ENCODE measurements at regions not wholly inside any gene's neighbourhood (a gene's known extent, or its start where the extent isn't known, plus 50 kb on each side); places are given as distances from the start of the nearest gene placed in this dataset.
"Not testable (repeated sequence)": the region's sequence is repeated elsewhere in the genome, so short reads cannot be mapped to it uniquely, and the experiment has no call there.

- H3K79me2 ChIP-seq (ENCODE audit: insufficient read depth), result no peaks in the 10 kb centered on the region
- H3K27ac ChIP-seq (ENCODE audit: low read depth in 2 of 2, low read length in 1 of 2), result no peak overlapping the region
- WGBS (ENCODE audit: low lambda C conversion rate), result 48% methylated on average over 3 of the region's 3 CpGs
- CTCF ChIA-PET, result interaction anchor here (0.8 to 1.4 kb wide), 2 partner anchors 12 to 927 kb away, joined by 3 to 5 read pairs; no protein-coding TSS in a partner anchor
- no peak overlapping the region for H3K9ac ChIP-seq
- H3K4me3 ChIP-seq (ENCODE audit: low read depth in 2 of 2, low read length in 1 of 2), result no peak overlapping the region
- H3K4me2 ChIP-seq, result no peak overlapping the region
- no peaks in the 10 kb centered on the region for H3K36me3 ChIP-seq (replicated peaks in 1 of 2; ENCODE audit: control insufficient read depth in 1 of 2, insufficient read depth in 2 of 2, low read length in 1 of 2)
- no peaks in the 10 kb centered on the region for H3K27me3 ChIP-seq (ENCODE audit: insufficient read depth)
- TF ChIP-seq TEAD4 (IDR thresholded peaks at IDR 0.05; ENCODE audit: borderline replicate concordance, insufficient read depth) (no peak), FOXM1 (IDR thresholded peaks at IDR 0.05; ENCODE audit: low read depth) (no peak), TAF1 (IDR thresholded peaks at IDR 0.05; ENCODE audit: borderline replicate concordance, low read depth, low read length) (no peak), USF2 (IDR thresholded peaks at IDR 0.05; ENCODE audit: borderline replicate concordance, low read depth, low read length) (no peak), RFX5 (IDR thresholded peaks at IDR 0.05; ENCODE audit: low read length) (no peak), RAD21 (IDR thresholded peaks at IDR 0.05; ENCODE audit: low read length) (no peak), EZH2phosphoT487 (IDR thresholded peaks at IDR 0.05; ENCODE audit: borderline replicate concordance, low read depth) (no peak), SMC3 (IDR thresholded peaks at IDR 0.05; ENCODE audit: low read depth, low read length) (no peak), FOSL2 (IDR thresholded peaks at IDR 0.05; ENCODE audit: borderline replicate concordance, low read depth) (no peak), MEF2A (IDR thresholded peaks at IDR 0.05; ENCODE audit: borderline replicate concordance, low read depth) (no peak), FOXJ3 (CRISPR knock-in tag; IDR thresholded peaks at IDR 0.05) (no peak), CTCF (IDR thresholded peaks at IDR 0.05) (no peak), MAX (IDR thresholded peaks at IDR 0.05; ENCODE audit: low read depth) (no peak), REST (IDR thresholded peaks at IDR 0.05; ENCODE audit: low read depth, low read length) (no peak), PBX3 (IDR thresholded peaks at IDR 0.05) (no peak), MXI1 (IDR thresholded peaks at IDR 0.05; ENCODE audit: low read depth, low read length) (no peak), ELF1 (IDR thresholded peaks at IDR 0.05) (no peak)
- DNase-seq, result no peak
- H2AFZ ChIP-seq (ENCODE audit: low read depth), result no peak overlapping the region
- H3K4me1 ChIP-seq (ENCODE audit: control insufficient read depth in 1 of 2, insufficient read depth in 2 of 2, low read depth in 1 of 2, low read length in 1 of 2), result no peaks in the 10 kb centered on the region
- H4K20me1 ChIP-seq (ENCODE audit: insufficient read depth), result no peaks in the 10 kb centered on the region
- no peaks in the 10 kb centered on the region for H3K9me3 ChIP-seq
- no peaks in the 10 kb centered on the region for H3F3A ChIP-seq (replicated peaks; ENCODE audit: insufficient read depth)
- POLR2A ChIA-PET, result no interaction called here
- no peaks in the 10 kb centered on the region for H3K9me2 ChIP-seq
Measured at GRCh38 chr1:221527886-221528624, 213.8 kb downstream of the DUSP10 start.

GRCh38 chr1:221530159-221530558 lies 211.7 kb downstream of the DUSP10 start:
- POLR2A ChIA-PET; CTCF ChIA-PET; H3K36me3 ChIP-seq (replicated peaks in 1 of 2; ENCODE audit: control insufficient read depth in 1 of 2, insufficient read depth in 2 of 2, low read length in 1 of 2); H3K4me2 ChIP-seq; H3K4me3 ChIP-seq (ENCODE audit: low read depth in 2 of 2, low read length in 1 of 2); H3K9me2 ChIP-seq; H3K27me3 ChIP-seq (ENCODE audit: insufficient read depth); H3K79me2 ChIP-seq (ENCODE audit: insufficient read depth); H3K4me1 ChIP-seq (ENCODE audit: control insufficient read depth in 1 of 2, insufficient read depth in 2 of 2, low read depth in 1 of 2, low read length in 1 of 2); H4K20me1 ChIP-seq (ENCODE audit: insufficient read depth); H2AFZ ChIP-seq (ENCODE audit: low read depth); DNase-seq; H3F3A ChIP-seq (replicated peaks; ENCODE audit: insufficient read depth); H3K9me3 ChIP-seq; H3K9ac ChIP-seq; H3K27ac ChIP-seq (ENCODE audit: low read depth in 2 of 2, low read length in 1 of 2): not testable (repeated sequence)
- 71% methylated on average over 1 of the region's 1 CpG for WGBS (ENCODE audit: low lambda C conversion rate)
